Activated CD8-positive, alpha-beta memory T cell treated with anti-CD3 and anti-CD28 coated beads for 4 hours (primary cell): ENCODE measurements at regions not wholly inside any gene's neighbourhood (a gene's known extent, or its start where the extent isn't known, plus 50 kb on each side); places are given as distances from the start of the nearest gene placed in this dataset.

Experiments
- DNase-seq, 2 donors: peaks; one replicate each; pipeline ENCODE4 v3.0.0-alpha.2; 2020; ENCODE audit warnings: low read depth in 2 of 2

GRCh38 chr15:47620960-47621681, 96.2 kb upstream of the SEMA6D start:
- no peak for DNase-seq

DNA sequence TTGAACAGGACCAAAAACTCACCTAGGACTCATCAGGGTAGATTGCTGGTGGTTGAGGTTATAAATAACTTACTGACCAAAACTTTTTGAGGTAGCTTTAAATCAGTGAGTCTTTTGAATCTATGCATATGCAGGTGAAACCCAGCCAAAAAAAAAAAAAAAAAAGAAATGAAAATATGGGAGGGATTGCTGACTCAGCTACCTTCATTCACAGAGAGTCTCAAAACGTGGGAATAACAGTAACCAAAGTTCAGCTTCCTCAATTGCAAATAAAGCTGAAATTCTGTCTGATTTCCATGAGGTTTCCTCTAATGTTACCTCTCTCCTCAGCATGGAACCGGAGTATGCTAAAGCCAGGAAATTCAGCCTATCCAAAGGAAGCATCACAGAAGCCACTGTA, 95.2 kb upstream of the SEMA6D start:
- DNase-seq: no peak

DNA sequence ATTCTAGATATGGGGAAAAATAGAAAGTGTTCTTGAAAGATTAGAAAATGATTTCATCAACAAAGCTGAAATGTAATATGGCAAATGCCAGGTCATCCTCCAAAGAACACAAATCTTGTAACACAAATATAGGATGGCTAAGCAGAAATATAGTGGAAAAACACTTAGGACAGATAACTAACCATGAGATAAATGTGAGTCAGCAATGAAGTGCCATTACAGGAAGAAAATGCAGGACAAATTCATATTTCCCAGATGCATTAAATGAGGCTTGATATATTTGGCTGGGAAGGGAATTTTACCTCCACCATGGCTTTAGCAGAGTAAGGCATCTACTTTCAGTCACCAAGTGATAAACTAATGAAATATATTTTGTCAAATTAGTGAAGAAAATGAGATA, 92.8 kb upstream of the SEMA6D start:
- DNase-seq: no peak

GRCh38 chr15:47639042-47639441, 78.3 kb upstream of the SEMA6D start:
- no peak for DNase-seq

DNA sequence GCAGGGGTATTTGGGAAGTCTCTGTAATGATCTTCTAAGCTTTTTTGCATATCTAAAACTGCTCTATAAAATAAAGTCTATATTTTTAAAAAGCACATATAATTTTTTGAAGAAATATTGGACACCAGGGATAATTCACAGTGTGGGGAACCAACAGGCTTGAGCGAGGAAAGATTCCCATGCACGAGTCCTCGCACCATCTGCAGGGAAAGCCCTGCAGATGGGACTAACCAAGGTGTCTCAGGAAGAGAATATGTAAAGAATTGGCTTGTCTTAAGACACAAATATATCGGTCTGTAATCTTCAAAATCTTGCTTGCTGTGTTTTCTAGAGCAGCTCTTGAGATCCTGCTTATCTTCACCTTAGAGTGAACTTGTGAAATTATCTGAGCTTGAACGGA, 77.2 kb upstream of the SEMA6D start:
- no peak for DNase-seq

DNA sequence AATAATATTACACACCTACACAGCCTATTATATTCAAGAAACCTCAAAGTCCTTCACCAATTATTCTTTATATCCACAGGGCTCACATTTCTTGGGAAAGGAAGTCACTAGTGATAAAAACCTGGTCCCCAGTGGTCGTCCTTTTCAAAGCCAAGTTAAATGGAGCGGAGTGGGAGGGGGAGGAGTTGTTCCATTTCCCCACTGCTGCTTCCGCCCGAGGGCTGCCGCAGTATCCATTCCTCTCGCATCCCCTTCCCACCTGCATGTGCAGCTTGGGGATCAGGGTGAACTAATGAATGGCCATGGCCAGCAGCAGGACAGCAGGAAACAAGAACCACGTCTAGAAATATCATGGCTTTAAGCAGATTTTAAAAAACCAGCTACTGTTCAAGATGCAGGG, 76.4 kb upstream of the SEMA6D start:
- DNase-seq: no peak

DNA sequence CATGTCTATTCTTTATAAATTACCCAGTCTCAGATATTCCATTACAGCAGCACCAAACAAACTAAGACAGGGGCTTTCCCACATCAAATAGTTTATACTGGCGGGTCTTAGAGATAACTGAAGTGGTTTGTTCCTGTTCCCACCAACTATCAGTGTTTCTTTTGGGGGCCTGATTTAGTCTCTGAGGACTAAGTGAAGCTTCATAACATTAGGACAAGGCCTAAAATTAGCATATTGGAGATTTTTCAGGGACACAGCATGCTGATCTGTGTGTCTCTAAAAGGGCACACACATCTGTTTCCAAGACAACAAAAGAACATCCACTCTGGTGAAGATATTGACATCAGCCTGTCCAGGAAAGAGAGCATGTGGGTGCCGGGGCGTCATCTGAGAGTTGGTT, 72.6 kb upstream of the SEMA6D start:
- DNase-seq: no peak

- no peak for DNase-seq
These were observed 66.7 kb upstream of the SEMA6D start for GRCh38 chr15:47650564-47650963.

- DNase-seq: no peak
These were observed 65.0 kb upstream of the SEMA6D start for GRCh38 chr15:47652328-47652727.

DNA sequence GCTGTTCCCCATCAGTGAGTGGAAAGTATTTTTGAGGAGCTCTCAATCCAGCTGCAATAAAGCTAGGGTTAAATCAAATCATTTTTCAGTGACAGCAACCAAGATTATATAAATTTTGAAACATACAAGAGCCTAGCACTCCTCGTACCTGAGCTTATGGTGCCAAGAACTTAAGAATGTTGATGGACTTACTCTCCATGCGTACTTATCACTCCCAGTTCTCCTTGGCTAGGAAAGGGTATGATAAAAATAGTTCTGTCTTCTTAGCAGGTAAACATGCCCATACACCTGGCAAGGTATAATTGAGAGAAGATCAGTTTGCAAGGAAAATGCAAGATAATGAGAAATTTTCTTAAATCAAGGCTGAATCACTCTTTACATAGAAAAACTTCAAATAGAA, 64.5 kb upstream of the SEMA6D start:
- DNase-seq: no peak

GRCh38 chr15:47661661-47662180, 55.6 kb upstream of the SEMA6D start:
- DNase-seq: no peak

DNA sequence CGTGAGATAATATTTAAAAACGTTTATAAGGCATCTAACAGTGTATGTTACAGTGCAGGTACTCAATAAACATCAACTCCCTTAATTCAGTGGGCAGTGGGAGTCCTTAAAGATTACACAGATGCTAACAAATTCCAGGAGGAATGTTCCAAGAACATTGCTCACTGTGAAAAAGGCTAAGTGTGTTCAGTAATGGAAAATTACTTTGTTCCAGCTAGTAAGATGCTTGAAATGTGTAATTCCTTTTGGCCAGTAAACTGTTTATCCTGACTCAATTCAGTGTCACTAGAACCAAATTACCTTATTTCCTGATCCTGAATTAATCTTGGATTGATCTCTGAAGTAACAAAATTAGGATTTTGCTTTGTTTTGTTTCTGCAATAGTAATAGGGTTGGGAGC, 54.2 kb upstream of the SEMA6D start:
- DNase-seq: no peak
